GM10248 (cell line): ENCODE measurements at regions not wholly inside any gene's neighbourhood (a gene's known extent, or its start where the extent isn't known, plus 50 kb on each side); places are given as distances from the start of the nearest gene placed in this dataset.

Source experiments
- CTCF ChIA-PET: fragments of 300-600 bp; sonication (Branson Sonifier 250); formaldehyde crosslinking; extraction: SDS; loops from one replicate; lab custom pipeline; 2021; ENCODE audit warnings: antibody characterized with exemption; lab: Yijun Ruan, JAX
- POLR2A ChIA-PET: fragments of 350-650 bp; sonication (Branson Sonifier 250); formaldehyde crosslinking; extraction: SDS; loops from one replicate; lab custom pipeline; 2020; ENCODE audit warnings: antibody characterized with exemption; lab: Yijun Ruan, JAX
- DNase-seq: peaks from one replicate; pipeline ENCODE4 v3.0.0; 2012; ENCODE audit errors: extremely low spot score
- CTCF ChIP-seq: IDR thresholded peaks from 2 replicates; pipeline ENCODE4 v1.5.1; 2012; ENCODE audit warnings: mild to moderate bottlenecking, low read depth; ENCODE audit errors: extremely low read depth, missing control alignments, control extremely low read depth

DNA sequence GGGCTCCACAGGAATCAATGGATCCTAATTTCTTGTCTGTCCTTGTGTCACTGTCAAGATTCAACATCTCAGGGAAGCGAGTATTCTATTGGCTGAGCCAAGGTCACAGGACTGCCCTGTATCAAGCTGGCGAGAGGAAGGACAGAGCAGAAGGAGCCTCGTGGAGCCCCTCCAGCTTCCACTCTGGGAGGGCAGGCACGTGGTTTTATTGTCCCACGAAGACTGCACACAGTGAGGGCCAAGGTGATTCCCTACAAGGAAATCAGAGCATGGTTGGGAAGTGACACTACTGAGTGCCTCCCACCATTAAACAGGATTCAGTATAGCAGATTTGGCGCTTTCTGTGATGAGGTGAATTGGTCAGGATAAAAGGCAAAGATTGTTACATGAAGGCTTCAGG lies 302.4 kb upstream of the CXCR4 start:
- ChIA-PET CTCF (no interaction called here), POLR2A (no interaction called here)
- DNase-seq = no peak
- TF ChIP-seq CTCF = no peak

DNA sequence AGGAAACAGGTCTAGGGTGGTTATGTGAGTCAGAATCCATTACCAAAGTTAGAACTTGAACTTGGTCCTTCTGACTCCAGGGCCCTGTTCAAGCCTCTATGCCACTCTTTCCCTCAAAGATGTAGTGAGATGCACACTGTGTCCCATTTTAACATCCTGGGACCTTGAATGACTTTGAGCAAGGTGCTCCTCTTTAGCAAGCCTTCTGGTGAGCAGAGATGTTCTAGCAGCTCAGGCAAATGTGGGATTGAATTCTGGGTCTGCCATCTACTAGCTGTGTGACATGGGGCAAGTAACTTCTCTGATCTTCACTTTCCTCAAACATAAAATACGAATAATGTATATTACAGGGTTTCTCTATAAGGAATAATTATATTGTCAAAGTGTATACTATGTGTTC lies 294.0 kb upstream of the CXCR4 start:
- no peak for TF ChIP-seq CTCF
- ChIA-PET CTCF (no interaction called here), POLR2A (no interaction called here)
- DNase-seq = no peak

- TF ChIP-seq CTCF = no peak
- CTCF ChIA-PET = interaction anchor here (1.0 to 1.3 kb wide), 3 partner anchors 9 to 12 kb away, joined by 3 to 4 read pairs (median 3); no protein-coding TSS in a partner anchor
- POLR2A ChIA-PET = no interaction called here
- DNase-seq = no peak
These were observed 292.7 kb upstream of the CXCR4 start for GRCh38 chr2:136410673-136411072.

GRCh38 chr2:136408795-136409194 lies 290.8 kb upstream of the CXCR4 start:
- DNase-seq = no peak
- POLR2A ChIA-PET = no interaction called here

GRCh38 chr2:136407952-136408318 lies 290.0 kb upstream of the CXCR4 start:
- ChIA-PET CTCF (no interaction called here), POLR2A (no interaction called here)
- TF ChIP-seq CTCF = no peak
- no peak for DNase-seq

More at GRCh38 chr2:136408795-136409194, 290.8 kb upstream of the CXCR4 start:
- TF ChIP-seq CTCF = no peak
- CTCF ChIA-PET = interaction anchor here (1.1 kb wide), 1 partner anchor 15 kb away, joined by 8 read pairs; no protein-coding TSS in a partner anchor

GRCh38 chr2:136407117-136407951 lies 289.4 kb upstream of the CXCR4 start:
- ChIA-PET POLR2A (no interaction called here), CTCF (interaction anchor here (1.2 to 2.0 kb wide), 2 partner anchors 23 to 33 kb away, joined by 3 to 4 read pairs; no protein-coding TSS in a partner anchor)
- no peak for TF ChIP-seq CTCF
- DNase-seq = no peak
